Activated B cell treated with CpG ODN at 0.5 μM for 24 hours (primary cell): ENCODE measurements at regions not wholly inside any gene's neighbourhood (a gene's known extent, or its start where the extent isn't known, plus 50 kb on each side); places are given as distances from the start of the nearest gene placed in this dataset.

Source experiments
- ATAC-seq: fragments of 200-7000 bp; cut with Tn5 transposase; one replicate; pipeline ENCODE4 v1.10.0; 2021; ENCODE audit warnings: low read depth, mild to moderate bottlenecking, moderate library complexity
- CTCF ChIA-PET: fragments of 350-600 bp; sonication (Branson Sonifier 250); formaldehyde crosslinking; loops from one replicate; lab custom pipeline; 2021; ENCODE audit warnings: antibody characterized with exemption; lab: Charles Lee
- POLR2A ChIA-PET: fragments of 350-600 bp; sonication (Branson Sonifier 250); formaldehyde crosslinking; loops from one replicate; lab custom pipeline; 2021; ENCODE audit warnings: antibody characterized with exemption; lab: Charles Lee
- DNase-seq: peaks from one replicate; pipeline ENCODE4 v3.0.0; 2022
- H3K27ac Mint-ChIP-seq: one replicate; pipeline ENCODE4 v1.8.0; 2020; ENCODE audit warnings: mixed read lengths
- H3K27me3 Mint-ChIP-seq: one replicate; pipeline ENCODE4 v1.8.0; 2021; ENCODE audit warnings: mixed read lengths
- H3K36me3 Mint-ChIP-seq: one replicate; pipeline ENCODE4 v1.8.0; 2021; ENCODE audit warnings: low read depth, mixed read lengths
- H3K4me1 Mint-ChIP-seq: one replicate; pipeline ENCODE4 v1.8.0; 2021; ENCODE audit warnings: mixed read lengths
- H3K4me3 Mint-ChIP-seq: one replicate; pipeline ENCODE4 v1.8.0; 2020; ENCODE audit warnings: mild to moderate bottlenecking, mixed read lengths
- H3K9me3 Mint-ChIP-seq: one replicate; pipeline ENCODE4 v1.8.0; 2020; ENCODE audit warnings: mixed read lengths
- CTCF ChIP-seq: fragments of 200-600 bp; IDR thresholded peaks from one replicate; pipeline ENCODE4 v1.8.0; 2022; ENCODE audit warnings: antibody characterized with exemption, mild to moderate bottlenecking
- intact Hi-C: fragments of 100-400 bp; cut with micrococcal nuclease; formaldehyde crosslinking; loops from one replicate; pipeline ENCODE4 v1.15.1; 2024

DNA sequence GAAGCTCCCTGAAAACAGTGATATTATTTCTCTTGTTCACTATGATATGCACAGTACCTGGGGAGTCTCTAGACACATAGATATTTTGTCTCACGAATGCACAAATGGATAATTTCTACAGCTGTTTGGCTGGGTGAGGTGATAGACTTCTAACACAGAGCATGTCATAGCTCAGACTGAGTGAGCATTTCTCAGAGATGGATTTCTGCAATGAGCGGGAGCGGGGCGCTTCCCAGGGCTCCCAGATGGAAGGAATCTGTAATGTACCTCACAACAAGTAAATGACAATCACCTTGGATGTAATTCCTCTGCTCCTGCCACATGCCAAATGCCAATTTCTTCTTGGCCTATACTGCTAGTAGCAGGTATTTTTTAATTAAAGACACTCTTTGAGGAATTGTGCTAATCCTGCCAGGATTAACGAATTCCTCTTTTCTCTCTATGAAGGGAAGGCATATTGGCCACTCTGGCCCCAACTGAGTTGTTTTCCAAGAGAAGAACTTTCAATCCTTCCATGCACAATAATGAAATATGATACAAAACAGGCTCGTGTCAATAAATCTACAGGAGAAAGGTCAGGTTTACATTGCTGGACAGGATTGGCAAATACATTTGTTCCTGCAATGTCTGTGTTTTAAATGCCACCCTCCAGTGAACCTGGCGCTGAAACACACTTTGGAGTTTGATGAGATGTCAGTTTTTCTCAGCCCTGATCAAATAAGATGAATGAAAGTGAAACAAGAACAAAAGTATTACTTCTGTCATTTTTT lies 185.3 kb downstream of the CBLN1 start:
- H3K4me3 Mint-ChIP-seq, result no peak overlapping the region
- intact Hi-C loops, result no loop called here
- no peak for TF ChIP-seq CTCF
- ChIA-PET CTCF (no interaction called here), POLR2A (no interaction called here)
- H3K9me3 Mint-ChIP-seq, result peaks cover 2% of the 10 kb centered on the region
- H3K36me3 Mint-ChIP-seq, result no peaks in the 10 kb centered on the region
- H3K4me1 Mint-ChIP-seq, result no peaks in the 10 kb centered on the region
- no peaks in the 10 kb centered on the region for H3K27me3 Mint-ChIP-seq
- DNase-seq, result no peak
- no peak overlapping the region for H3K27ac Mint-ChIP-seq
- ATAC-seq, result no peak

DNA sequence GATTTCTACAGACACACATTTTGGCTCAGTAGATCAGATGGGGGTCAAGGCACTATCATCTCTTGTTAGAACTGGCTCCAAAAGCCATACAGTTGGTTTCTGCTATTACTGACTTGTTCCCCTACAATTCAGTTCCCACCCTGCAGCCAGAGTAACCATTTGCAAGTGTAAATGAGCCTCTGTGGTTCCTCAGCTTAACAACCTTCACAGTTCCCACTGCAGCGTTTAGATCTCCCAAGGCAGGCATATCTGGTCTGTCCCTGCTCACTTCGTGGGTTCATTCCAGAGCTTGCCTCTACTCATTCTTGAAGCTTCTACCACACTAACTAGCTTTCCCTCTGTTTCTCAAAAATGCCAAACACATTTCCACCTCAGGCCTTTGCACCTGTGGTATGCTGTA lies 186.1 kb downstream of the CBLN1 start:
- ChIA-PET POLR2A (no interaction called here), CTCF (no interaction called here)
- DNase-seq, result no peak
- Mint-ChIP-seq H3K27ac (no peak overlapping the region), H3K36me3 (no peaks in the 10 kb centered on the region), H3K4me3 (no peak overlapping the region), H3K27me3 (no peaks in the 10 kb centered on the region), H3K9me3 (peaks cover 2% of the 10 kb centered on the region), H3K4me1 (no peaks in the 10 kb centered on the region)
- intact Hi-C loops, result no loop called here
- TF ChIP-seq CTCF, result no peak
- ATAC-seq, result no peak

- Mint-ChIP-seq H3K4me3 (no peak overlapping the region), H3K27ac (no peak overlapping the region), H3K27me3 (no peaks in the 10 kb centered on the region), H3K36me3 (no peaks in the 10 kb centered on the region), H3K4me1 (no peaks in the 10 kb centered on the region), H3K9me3 (peaks cover 2% of the 10 kb centered on the region)
- POLR2A ChIA-PET, result no interaction called here
- ATAC-seq (no peak), DNase-seq (no peak)
- intact Hi-C loops, result no loop called here
- CTCF ChIA-PET, result no interaction called here
- TF ChIP-seq CTCF, result no peak
These were observed 187.2 kb downstream of the CBLN1 start for GRCh38 chr16:49094471-49094870.

- TF ChIP-seq CTCF, result no peak
These were observed 187.7 kb downstream of the CBLN1 start for GRCh38 chr16:49093939-49094338.

DNA sequence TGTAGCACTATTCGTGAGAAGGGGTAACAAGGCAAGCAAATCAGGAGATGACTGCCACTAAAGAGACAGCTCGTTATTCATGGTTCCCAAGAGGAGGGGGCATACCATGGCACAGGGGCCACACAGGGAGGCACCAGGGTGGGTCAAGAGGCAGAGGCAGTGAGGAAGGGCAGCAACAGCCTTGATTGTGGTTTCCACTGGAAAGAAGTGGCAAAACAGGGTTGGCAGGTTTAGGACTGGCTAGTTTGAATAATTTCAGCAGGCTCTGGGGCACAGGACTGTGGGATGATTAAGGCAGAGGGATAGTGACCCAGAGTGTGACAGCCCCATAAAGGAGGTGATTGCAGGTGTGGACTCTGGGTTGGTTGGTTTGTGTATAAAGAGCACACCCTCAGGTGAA lies 188.9 kb downstream of the CBLN1 start:
- CTCF ChIA-PET, result no interaction called here
- intact Hi-C loops, result no loop called here
- Mint-ChIP-seq H3K36me3 (no peaks in the 10 kb centered on the region), H3K4me1 (no peaks in the 10 kb centered on the region), H3K27me3 (no peaks in the 10 kb centered on the region), H3K9me3 (no peaks in the 10 kb centered on the region), H3K27ac (no peak overlapping the region), H3K4me3 (no peak overlapping the region)
- TF ChIP-seq CTCF, result no peak
- POLR2A ChIA-PET, result no interaction called here
- ATAC-seq (no peak), DNase-seq (no peak)

More at GRCh38 chr16:49093939-49094338, 187.7 kb downstream of the CBLN1 start:
- no peak overlapping the region for H3K27ac Mint-ChIP-seq
- H3K4me1 Mint-ChIP-seq, result no peaks in the 10 kb centered on the region
- ATAC-seq (no peak), DNase-seq (no peak)
- CTCF ChIA-PET, result no interaction called here
- no peaks in the 10 kb centered on the region for H3K36me3 Mint-ChIP-seq
- H3K9me3 Mint-ChIP-seq, result peaks cover 2% of the 10 kb centered on the region
- intact Hi-C loops, result no loop called here
- no peaks in the 10 kb centered on the region for H3K27me3 Mint-ChIP-seq
- no peak overlapping the region for H3K4me3 Mint-ChIP-seq
- POLR2A ChIA-PET, result no interaction called here
